ENCODE measurements at regions not wholly inside any gene's neighbourhood (a gene's known extent, or its start where the extent isn't known, plus 50 kb on each side); places are given as distances from the start of the nearest gene placed in this dataset.
"Not testable (repeated sequence)": the region's sequence is repeated elsewhere in the genome, so short reads cannot be mapped to it uniquely, and the experiment has no call there.

DNA sequence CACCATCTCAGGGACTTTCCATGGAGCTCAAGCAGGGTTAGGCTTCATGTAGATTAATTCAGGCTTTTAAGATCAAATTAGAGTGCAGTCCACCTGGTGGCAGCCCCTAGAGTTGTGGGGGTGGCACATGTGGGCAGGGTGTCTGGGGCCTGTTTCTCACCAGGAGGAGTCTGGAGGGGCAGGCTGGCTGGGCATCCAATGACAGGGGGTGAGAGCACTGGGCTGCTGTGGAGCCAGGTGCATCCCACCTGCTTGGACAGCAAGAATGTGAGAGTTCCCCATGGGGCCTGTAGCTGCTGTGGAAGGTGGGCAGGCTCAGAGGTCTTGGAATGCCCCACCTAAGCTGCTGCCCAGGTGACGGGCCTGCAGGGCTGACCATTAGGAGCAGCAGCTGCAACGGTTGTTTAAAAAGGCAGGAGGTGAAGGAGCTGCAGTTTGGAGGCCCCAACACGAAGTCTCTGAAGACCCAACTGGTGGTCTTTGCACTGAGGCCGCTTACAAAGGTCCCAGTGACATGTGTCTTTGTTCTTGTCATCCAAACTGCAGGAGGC is 686.3 kb upstream of the HS6ST1 start:
- no peak for DNase-seq (ENCODE audit: low read depth in 2 of 3, low spot score in 2 of 3)

GRCh38 chr2:129006135-129006886 is 687.6 kb upstream of the HS6ST1 start:
- DNase-seq (ENCODE audit: low read depth in 2 of 3, low spot score in 2 of 3) = peak in 2 of 3 donors; percentile 14 to 31

GRCh38 chr2:129006901-129007300 is 688.2 kb upstream of the HS6ST1 start:
- DNase-seq (ENCODE audit: low read depth in 2 of 3, low spot score in 2 of 3) = no peak

DNA sequence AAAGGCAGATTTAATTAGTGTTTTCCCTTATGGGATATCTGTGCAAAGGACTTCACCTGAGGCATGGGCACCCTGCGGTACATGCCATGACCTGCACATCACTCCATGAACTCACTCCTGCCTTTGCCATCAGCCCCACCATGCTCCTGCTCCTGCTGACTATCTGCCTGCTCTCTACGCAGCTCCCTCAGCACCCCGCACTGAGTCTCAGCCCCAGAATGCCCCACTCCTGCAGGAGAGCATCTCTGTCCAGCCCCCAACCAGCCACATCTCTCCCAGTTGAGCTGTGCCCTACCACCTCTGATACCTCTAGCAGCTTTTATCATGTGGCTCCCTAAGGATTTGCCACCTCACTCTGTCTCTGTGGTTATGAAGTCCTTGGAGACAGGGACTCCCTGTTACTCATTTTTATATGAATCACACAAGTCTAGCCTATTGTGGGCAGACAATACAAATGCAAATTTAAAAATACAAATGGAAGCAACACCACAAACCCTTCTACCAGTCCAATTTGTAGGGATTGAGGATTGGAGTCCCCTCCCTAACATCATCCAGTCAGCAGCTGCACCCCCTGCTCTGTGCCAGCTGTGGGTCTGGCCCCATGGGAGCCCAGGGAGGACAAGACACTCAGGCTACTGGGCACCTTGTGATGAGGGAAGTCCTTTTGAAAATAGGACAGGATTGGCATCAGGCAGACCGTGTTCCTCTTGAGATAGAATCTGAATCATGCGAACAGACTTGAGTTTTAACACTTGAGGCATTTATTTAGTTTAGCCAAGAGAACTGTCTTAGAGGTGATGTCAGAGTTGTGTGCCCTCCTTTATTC is 689.6 kb upstream of the HS6ST1 start:
- no peak for DNase-seq (ENCODE audit: low read depth in 2 of 3, low spot score in 2 of 3)

DNA sequence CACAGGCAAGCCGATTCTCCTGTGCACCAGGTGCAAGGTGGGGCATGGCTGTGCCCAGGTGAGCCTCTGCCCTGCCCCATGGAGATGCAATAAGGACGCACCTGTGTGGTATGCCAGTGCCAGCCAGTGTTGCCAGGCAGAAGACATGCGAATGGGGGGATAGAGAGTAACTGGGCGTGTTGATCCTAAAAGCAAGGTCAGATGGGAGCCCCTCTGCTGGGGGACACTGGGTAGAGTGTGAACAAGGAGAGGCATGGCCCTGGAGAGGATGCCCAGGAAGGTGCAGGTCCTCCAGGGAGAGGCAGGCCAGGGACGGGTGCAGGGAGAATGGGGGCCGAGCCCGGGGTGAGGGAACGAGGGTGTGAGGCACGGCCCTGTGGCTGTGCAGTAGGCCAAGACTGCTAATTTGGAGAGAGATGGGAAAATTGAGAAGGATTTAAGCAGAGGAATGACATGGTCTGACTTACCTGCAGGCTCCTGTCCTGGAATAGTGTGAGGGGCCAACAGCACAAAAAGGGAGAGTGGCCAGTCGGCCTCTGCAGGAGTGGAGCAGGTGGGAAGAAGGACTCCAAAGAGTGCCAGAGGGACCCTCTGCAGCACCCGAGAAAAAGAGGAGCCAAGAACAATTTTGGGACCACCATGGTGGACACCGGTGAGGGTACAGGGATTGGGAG is 690.4 kb upstream of the HS6ST1 start:
- DNase-seq (ENCODE audit: low read depth in 2 of 3, low spot score in 2 of 3) = no peak

DNA sequence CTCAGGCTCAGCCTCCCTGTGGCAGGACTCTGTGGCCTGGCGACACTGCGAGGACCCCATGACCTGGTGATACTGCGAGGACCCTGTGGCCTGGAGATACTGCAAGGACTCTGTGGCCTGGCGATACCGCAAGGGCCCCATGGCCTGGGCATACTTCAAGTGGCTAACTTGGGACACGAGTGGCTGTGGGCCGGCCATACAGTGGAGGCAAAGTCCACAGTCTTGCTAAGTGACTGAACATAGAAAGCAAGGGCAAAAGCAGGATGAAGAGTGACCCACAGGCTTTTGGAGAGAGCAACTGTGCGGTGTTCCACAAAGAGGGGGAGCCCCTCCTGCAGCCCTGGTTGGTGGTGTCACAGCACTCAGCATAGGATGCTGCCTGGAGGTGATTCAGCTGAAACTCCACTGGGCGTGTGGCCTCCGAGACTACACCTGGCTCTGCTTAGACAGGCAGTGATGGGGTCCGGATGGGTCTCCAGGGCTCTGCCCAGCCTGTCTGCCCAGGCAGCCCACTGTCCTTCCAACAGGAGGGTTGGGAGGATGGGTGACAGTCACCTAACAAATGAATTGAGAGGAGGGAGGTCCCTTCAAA is 691.0 kb upstream of the HS6ST1 start:
- no peak for DNase-seq (ENCODE audit: low read depth in 2 of 3, low spot score in 2 of 3)

DNA sequence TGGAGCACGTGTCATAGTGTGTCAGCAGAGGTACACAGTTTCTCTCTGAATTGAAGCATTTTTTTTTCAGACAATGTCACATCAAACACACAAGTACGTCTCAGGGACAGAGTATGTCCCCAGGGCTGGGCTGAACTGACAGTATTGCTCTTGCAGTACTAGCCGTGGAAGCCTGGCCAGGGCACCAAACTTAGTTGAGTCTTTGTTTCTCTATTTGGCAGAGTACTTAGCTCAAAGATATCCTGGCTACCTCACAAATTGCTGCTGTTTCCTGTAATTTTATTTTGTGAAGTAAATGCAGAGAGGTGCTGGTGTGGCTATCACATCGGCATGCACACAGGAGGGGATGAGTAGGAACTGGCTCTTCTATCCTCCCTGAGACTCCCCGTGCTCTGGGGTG is 691.6 kb upstream of the HS6ST1 start:
- no peak for DNase-seq (ENCODE audit: low read depth in 2 of 3, low spot score in 2 of 3)

GRCh38 chr2:129011466-129012061 is 692.9 kb upstream of the HS6ST1 start:
- DNase-seq (ENCODE audit: low read depth in 2 of 3, low spot score in 2 of 3) = peak in 1 of 3 donors; percentile 22

- no peak for DNase-seq (ENCODE audit: low read depth in 2 of 3, low spot score in 2 of 3)
Observed at GRCh38 chr2:129014432-129014831, 695.8 kb upstream of the HS6ST1 start.

DNA sequence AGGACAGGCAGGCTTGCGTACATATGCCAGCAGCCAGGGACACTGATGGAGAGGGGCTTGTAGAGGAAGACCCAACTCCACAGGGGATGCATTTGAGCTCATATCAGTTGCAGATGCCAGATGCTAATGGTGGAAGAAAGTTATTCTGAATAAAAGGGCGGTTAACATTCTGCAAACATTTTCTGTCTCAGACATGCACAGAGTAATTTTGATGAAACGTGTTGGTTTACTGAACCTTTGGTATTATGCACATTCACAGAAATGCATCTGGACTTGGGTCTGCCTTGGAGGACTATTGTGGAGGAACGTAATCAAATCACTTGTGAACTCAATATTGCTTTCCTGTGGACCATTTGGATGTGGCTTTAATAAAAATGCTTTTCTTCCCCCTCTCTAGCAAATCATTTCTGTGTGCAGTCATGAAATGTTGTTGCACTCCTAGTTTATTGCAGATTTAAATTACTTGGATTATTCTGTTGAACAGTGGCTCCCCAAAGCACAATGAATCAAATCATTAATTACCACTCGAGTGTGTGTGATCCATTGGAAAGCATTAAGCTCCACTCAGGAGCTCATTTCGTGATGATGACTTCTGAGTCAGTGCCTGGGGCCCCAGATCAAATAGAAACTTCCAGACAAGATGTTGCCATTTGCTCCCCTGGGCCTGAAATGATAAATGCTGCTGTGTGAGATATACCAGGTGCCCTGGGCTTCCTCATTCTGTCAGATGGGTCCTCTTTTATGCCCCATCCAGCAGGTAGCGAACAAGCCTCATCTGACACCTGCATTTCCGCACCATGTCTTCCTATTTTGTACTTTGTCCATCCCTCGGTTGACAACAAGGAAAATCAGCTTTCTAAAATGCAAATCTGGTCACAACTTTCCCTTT is 697.0 kb upstream of the HS6ST1 start:
- no peak for DNase-seq (ENCODE audit: low read depth in 2 of 3, low spot score in 2 of 3)

DNA sequence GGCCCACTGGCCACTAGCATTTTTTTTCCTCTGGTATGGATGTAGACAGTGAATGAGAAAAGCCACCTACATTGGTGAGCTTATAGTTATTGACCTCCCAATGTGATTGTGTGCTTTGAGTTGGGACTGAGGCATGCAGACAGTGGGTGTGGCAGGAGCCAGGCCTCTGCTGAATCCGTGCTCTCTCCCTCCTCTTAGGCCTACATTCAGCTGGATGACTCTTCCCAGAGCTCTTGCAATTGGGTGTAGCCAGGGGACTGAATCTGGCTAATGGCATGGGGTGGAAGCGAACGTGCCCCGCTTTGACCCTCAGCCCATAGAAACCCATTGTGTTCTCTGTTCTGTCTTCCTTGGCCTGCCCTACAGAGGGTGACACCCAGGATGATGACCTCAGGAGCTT is 698.3 kb upstream of the HS6ST1 start:
- DNase-seq (ENCODE audit: low read depth in 2 of 3, low spot score in 2 of 3) = no peak

GRCh38 chr2:129024796-129025195 is 706.1 kb upstream of the HS6ST1 start:
- DNase-seq (ENCODE audit: low read depth in 2 of 3, low spot score in 2 of 3) = no peak

DNA sequence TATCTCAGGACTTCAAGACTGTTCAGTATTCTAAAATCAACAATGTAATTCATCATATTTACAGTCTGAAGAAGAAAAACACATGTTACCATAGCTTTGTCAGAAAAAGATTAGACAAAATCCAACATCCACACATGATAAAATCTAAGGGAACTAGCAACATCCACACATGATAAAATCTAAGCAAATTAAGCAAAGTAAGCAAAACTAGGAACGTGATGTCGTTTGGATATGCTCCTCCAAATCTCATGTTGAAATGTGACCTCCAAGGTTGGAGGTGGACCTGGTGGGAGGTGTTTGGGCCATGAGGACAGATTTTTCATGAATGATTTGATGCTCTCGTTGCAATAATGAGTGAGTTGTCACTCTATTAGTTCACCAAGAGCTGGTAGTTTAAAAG is 717.3 kb upstream of the HS6ST1 start:
- DNase-seq (ENCODE audit: low read depth in 2 of 3, low spot score in 2 of 3) = no peak

GRCh38 chr2:129043677-129044076 is 725.0 kb upstream of the HS6ST1 start:
- DNase-seq (ENCODE audit: low read depth in 2 of 3, low spot score in 2 of 3) = not testable (repeated sequence)

GRCh38 chr2:129046475-129046874 is 727.8 kb upstream of the HS6ST1 start:
- peak in 1 of 3 donors; percentile 10 for DNase-seq (ENCODE audit: low read depth in 2 of 3, low spot score in 2 of 3)

- no peak for DNase-seq (ENCODE audit: low read depth in 2 of 3, low spot score in 2 of 3)
Observed at GRCh38 chr2:129050101-129050500, 731.4 kb upstream of the HS6ST1 start.

- no peak for DNase-seq (ENCODE audit: low read depth in 2 of 3, low spot score in 2 of 3)
Observed at GRCh38 chr2:129055242-129055641, 736.6 kb upstream of the HS6ST1 start.

GRCh38 chr2:129055824-129056223 is 737.2 kb upstream of the HS6ST1 start:
- no peak for DNase-seq (ENCODE audit: low read depth in 2 of 3, low spot score in 2 of 3)

DNA sequence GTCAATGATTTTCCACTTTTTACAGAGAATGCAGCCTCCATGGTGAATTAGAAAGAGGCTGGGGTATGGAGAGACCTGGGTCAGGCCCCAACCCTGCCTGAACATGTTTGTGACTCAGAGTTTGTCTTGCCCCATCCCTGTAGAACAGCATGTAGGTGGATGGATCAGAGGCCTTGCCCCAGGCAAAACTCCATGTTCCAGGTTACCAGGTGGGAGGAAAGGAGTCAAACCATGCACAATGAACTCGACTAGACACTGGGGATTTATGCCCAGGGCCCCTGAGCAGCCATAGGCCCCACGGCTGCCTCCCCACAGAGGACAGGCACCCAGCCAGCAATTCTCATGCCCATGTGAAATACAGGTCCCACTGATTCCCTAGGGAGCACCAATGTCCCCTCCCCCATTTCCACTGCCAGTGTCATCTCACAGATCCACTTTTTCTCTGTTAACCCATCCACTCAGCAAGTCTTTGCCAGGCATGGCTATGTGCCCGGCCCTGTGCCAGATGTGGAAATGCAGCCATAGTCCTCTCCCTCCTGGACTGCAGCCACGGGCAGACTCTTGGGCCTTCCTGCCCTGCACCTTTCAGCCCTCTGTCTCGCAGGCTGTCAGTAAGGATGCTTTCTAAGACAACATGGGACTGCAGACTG is 737.8 kb upstream of the HS6ST1 start:
- no peak for DNase-seq (ENCODE audit: low read depth in 2 of 3, low spot score in 2 of 3)

All from hematopoietic multipotent progenitor cell (in vitro differentiated cells).